IPS-NIHi7 (cell line): ENCODE measurements at regions not wholly inside any gene's neighbourhood (a gene's known extent, or its start where the extent isn't known, plus 50 kb on each side); places are given as distances from the start of the nearest gene placed in this dataset.

Experiments
- DNase-seq: peaks from one replicate; pipeline ENCODE4 v3.0.0; 2012; ENCODE audit warnings: mixed read lengths; ENCODE audit errors: extremely low spot score

DNA sequence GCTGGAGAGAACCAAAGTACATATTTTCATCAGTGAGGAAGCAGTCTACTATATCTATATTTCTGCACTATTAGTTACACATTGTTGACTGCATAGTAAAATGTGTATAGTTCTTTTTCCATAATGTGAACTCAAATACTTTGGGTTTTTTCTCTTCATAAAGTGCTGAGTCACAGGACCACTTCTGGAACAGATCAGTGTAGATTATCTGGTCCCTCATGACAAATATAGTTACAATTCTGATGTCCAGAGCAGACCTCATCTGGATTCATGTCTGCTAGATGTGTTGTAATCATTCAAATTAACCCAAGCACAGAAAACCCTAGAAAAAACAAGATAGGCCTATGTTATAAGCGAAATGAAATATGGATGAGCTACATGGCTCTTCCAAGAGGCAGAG is 171.4 kb downstream of the SUCLA2 start:
- no peak for DNase-seq

DNA sequence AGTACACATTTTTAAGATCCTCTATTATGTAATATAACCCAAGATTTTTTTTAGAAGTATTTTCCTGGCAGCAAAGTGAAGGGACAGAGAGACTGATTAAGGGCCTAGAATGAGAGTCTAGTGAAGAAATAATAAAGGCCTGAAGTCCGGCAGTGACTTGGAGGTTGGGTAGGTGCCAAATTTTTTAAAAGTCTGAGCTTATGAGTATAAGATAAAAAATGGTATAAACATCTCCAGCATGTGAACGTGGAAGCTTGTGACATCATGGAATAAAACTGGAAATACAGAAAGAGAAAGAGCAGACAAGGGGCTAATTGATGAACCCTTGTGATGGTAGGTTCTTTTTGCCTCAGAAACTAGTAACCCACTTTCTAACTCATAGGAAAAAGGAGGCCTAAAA is 174.6 kb downstream of the SUCLA2 start:
- DNase-seq, result no peak

DNA sequence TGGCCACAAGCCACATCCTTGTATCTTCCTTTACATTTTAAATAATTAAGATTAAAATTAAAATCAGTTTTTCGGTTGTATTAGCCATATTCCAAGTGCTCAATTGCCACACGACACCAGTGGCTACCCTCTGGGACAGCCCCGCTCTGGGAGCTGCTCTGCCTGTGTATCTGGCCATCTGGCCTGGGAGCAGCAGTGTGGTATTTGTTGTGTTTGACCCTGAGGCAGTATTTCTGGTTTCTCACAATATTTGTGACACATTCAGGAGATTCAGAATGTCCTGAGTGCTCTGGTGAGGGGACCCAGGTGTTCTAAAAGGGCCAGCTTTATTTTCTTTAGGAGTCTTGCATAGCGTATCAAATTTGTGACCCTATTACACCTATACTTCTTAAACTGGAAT is 179.0 kb downstream of the SUCLA2 start:
- DNase-seq, result no peak

DNA sequence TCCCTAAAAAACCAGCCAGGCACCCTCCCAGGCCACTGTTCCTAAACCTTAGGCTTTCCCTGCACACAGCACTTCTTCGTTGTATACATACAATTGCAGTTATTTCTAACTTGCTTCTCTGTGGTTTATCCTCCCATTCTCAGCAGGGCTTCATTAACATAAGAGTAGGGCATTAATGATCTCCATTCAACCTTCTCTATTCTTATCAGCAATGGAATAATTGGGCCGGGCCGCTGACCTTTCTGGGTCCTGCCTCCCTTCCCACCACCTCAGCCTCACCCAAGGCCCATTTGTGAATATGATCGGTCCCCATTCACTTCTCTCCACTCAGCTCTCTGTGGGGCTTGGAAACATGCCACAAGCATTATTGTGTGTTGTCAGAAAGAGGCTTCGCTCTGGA is 184.2 kb downstream of the SUCLA2 start:
- no peak for DNase-seq

DNA sequence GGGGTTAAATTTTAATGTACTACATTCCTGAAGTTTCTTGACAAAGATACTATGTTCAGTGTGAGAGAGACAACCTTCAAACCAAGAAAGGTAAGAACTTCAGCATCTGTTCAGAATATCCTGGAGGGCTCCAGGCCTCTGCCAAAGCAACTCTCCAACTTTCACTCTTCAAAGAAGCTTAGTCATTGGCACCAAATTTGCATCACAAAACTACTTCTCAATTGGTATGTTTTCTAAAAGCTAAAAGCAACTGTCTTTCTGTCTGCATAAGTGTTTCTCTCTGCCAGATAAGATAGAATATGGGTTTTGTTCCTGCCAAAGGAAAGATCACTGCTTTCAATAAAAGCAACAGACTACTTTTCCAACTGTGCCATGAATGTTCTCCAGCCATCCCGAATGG is 187.4 kb downstream of the SUCLA2 start:
- DNase-seq, result no peak

DNA sequence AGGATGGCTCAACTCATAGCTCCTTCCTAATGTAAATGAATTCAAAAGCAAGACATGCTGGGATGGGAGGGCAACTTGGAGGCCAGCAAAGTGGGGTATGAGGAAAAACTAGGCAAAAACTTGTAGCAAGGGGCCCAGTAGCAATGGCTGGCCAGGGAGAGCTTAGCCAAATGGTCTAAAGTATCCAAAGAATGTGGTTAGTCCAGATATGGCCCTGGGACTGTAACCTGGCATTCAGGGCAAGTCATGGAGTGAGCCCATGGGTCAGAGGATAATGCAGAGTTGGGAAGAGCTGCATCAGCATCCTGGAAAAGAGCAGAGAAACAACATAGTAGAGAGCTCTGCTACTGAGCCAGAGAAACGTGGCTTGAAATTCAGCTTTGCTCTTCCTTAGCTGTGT is 191.7 kb downstream of the SUCLA2 start:
- DNase-seq, result no peak

DNA sequence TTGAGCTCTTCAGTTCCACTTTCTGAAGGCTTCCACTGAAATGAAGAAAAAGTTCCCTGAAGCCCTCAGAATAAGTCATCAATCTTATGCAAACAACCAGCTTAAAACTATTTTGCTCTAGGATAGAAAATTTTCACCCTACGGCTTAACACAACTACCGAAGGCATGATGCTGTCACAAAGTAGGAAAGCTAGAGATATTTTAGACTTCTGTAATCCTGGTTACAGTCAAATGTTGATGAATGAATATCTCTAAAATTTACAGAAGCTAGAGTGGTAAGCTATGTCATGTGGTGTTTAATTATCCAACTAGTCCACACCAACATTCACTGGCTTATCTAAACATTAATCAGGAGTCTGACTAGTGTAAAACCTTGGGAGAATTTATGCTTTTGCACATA is 197.9 kb downstream of the SUCLA2 start:
- DNase-seq, result no peak

DNA sequence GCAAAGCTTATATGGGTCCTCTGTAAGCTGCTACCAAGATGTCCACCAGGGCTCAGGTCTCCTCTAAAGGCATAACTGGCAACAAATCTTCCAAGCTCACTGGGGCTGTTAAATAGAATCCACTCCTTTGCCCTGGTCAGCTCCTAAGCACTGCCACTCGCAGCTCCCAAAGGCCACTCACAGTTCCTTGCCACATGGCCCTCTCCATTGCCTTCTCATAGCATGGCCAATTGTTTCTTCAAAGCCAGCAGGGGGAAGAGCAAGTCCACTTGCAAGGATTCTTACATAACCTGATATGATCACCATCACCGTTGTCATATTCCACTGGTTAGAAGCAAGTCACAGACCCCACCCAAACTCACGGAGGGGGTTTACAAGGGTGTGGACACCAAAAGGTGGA is 199.5 kb downstream of the SUCLA2 start:
- no peak for DNase-seq

DNA sequence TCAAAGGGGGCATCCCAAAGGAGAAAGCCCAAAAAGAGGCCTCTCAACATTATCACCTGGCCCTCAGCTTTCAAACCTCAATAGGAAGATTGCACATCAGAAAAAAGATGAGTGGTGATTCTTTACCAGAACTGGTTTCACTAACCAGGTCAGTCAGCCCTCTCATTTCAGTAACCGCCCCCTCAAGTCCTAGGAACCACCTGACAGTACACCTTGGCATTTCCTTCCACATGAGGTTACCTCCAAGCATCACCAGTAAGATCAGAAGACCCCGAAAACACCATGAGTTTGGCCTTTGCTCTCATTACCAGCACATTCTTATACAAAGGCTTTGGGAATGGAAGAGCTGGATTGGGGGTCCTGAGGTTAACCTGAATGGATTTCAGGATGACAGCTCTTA is 200.5 kb downstream of the SUCLA2 start:
- no peak for DNase-seq

DNA sequence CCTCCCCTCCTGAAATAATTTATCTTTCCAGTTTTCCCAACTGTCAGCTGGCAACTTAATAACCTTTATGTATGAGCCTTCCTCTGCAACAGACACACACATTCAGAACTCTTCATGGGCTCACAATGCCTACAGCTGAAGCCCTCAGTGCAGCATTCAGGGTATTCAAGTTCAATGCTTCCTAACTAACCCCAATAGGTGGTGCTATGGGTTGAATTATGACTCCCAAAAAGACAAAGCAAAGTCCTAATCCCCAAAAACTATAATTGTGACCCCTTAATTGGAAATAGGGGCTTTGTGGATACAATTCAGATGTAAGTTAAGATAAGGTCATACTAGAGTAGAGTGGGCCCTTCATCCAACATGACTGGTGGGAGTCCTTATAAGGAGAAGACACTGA is 202.2 kb downstream of the SUCLA2 start:
- no peak for DNase-seq

DNA sequence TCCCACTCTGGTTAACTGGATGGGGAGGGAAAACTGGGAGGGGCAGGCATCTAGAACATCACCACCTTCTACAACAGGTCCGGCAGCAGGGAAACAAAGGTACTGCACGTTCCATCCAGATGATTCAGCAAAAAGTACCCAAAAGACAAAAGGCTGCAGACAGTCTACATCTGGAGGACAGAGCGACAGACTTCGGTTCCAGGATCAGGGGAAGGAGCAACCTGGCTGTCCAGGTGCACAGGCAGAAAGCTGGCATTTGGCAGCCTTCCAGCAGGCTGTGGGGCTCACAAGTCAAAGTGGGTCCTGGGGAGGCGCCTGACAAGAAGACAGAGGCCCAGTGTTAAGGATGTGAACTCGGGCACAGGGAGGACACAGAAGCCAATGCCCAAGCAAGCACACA is 202.9 kb downstream of the SUCLA2 start:
- no peak for DNase-seq

DNA sequence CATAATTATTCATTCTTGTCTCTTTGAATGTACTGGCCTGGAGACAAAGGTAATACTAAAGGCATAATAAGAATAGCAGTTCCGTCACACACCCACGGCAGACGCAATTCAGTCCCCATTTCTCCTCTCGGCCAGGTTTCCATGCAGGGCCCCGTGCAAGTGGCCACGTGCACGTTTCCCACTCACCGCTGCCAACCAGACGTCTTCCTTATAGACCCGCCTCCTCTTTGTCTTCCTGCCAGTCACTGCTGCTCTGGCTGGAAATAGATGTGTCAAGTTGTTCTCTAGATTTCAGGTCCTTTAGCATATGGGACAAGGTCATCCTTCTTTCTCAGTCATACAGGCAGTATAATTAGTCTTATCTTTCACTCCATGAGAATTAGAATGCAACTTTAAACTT is 204.3 kb downstream of the SUCLA2 start:
- DNase-seq, result no peak

DNA sequence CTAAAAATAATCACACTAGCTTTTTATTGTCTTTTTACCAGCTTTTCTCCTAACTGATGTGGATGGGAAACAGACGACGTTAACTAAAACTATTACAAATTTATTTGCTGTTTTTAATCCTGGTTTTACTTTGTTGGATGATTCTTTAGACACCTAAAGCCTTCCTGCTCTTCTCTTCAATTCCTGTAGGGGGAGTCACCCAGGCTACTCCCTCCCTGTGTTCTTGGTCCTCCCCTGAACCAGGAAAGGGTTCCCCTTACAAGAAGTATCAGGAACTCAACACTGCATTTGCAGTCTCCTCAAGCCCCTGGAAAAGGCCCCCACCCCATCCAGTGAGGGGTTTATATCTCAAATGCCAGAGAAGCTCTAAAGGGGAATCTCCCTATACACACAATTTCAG is 206.1 kb downstream of the SUCLA2 start:
- DNase-seq, result peak; percentile 65

DNA sequence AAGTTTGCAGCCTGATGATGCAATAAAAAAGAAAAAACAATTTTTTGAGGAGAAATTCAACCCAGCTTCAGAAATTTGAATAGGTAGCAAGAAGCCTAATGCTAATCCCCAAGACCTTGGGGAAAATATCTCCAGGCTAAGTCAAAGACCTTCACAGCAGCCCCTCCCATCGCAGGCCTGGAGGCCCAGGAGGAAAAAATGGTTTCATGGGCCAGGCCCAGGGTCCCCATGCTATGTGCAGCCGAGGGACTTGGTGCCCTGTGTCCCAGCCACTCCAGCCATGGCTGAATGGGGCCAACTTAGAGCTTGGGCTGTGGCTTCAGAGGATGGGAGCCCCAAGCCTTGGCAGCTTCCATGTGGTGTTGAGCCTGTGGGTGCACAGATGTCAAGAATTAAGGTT is 210.3 kb downstream of the SUCLA2 start:
- no peak for DNase-seq

DNA sequence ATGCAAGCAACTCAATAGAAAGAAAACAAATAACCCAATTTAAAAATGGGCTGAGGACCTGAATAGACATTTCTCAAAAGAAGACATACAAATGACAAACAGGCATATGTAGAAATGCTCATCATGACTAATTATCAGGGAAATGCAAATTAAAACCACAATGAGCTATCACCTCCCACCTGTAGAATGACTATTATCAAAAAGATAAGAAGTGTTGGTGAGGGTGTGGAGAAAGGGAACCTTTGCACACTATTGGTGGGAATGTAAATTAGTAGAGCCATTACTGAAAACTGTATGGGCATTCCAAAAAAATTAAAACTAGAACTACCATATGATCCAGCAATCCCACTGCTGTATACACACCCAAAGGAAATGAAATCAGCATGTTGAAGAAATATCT is 212.2 kb downstream of the SUCLA2 start:
- no peak for DNase-seq

DNA sequence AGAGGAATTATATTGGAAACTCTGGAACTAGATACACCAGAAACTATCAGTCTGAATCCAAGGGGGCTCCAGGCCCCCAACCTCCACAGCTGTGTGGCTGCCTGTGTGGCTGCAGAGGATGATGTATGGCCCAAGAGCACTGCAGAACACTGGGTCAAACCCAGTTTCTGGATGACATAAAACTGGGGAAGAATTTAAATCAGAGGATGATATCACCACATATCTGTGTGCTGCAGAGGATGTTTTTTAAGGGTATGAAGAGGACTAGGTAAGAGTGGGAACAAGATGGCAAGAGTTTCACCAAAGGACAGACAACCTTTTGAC is 226.4 kb downstream of the SUCLA2 start:
- DNase-seq, result no peak

DNA sequence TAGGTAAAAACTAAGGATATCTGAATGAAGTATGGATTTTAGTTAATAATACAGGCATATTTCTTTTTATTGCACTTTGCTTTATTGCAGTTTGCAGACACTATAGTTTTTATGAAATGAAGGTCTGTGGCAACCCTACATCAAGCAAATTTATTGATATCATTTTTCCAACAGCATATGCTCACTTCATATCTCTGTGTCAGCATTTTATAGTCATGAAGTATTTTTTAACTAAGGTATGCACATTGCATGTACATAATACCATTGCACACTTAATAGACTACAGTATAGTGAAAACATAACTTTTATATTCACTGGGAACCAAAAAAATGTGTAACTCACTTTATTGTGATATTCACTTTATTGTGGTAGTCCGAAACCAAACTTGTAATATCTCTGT is 236.3 kb downstream of the SUCLA2 start:
- DNase-seq, result no peak

DNA sequence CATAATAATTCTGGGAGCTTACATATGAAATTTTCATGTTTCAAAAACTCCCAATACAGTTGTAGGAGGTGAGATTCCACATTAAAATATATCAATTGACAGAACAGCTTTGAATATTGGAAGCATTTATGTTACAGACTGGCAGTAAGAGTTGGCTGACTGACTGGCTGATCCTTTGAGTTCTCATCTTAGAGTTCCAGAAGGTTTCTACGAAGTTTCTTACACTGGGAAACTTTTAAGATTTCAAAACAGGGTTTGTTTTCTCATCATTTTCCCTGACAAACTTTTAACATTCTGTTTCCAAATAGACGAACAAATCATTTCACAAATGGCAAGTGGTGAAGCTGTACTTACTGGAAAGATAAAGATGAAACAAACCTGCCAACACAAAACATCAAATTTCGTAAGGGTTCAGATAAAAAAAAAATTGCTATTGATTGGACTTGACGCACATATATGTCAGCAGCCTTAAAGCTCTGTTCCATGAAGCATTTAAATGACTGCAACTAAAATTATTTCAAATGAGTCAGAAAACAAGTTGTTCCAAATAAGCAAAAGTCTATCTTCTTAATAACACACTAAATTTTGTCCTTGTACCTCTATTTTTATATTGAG is 243.5 kb downstream of the SUCLA2 start:
- no peak for DNase-seq

DNA sequence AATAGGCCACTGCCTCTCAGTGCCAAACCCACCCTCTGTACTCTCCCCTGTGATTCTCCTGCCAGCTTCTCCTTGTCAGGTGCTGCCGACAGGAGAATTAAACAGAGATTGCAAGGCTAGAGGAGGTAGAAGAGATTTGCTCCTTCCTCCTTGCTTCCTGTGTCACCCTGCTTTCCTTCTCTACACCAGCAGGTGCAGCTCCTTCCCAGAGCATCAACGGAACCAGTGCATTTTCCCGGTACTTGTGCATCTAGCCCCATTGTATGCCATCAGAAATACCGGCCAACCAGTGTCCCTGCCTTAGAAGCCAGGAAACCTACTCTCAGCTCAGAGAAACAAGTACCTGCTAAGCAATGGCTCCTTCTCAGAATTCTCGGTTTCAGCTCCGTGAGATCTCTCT is 253.2 kb downstream of the SUCLA2 start:
- DNase-seq, result peak; percentile 20

DNA sequence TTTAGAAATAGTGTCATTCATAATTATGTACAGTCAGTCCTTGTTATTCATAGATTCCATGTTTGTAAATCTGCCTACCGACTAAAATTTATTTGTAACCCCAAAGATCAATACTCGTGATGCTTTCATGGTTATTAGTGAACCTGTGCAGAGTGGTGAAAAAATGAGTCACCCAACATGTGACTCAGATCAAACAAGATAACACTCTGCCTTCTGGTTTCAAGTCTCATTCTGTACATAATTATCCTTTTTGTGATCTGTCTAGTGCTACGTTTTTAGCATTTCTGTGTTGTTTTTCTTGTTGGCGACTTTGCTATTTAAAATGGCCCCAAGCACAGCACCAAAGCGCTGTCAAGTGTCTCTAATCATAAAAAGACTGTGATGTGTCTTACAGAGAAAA is 274.7 kb downstream of the SUCLA2 start:
- DNase-seq, result no peak

DNA sequence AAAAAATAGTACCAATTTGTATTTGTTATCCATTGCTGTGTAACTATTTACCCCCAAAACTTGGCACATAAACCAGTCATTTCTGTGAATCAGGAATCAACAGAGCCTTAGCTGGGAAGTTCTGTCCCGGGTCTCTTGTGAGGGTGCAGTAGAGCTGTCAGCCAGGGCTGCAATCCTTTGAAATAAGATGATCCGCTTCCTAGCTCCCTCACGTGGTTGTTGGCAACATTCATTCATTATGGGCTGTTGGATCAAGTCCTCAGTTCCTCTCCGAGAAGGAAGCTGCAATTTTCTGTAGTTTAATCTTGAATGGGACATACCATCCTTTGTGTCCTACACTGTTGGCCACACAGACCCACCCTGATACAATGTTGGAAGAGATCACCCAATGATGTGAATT is 277.2 kb downstream of the SUCLA2 start:
- DNase-seq, result peak; percentile 45

DNA sequence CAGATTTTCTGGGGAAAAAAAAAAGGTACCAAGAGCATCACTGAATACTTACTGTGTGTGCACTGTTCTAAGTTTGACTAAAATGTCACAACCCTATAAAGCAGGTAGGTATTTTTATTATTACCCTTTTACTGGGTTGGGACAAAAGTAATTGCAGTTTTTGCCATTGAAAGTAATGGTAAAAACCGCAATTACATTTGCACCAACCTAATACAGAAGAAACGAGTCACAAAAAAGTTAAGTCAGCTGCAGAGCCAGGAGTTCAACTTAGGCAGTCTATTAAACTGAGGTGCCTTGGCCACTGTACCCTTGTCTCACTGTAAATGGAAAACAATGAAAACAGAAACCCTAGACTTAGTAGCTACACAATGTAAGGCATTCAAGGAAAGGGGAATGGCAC is 281.9 kb downstream of the SUCLA2 start:
- DNase-seq, result no peak

DNA sequence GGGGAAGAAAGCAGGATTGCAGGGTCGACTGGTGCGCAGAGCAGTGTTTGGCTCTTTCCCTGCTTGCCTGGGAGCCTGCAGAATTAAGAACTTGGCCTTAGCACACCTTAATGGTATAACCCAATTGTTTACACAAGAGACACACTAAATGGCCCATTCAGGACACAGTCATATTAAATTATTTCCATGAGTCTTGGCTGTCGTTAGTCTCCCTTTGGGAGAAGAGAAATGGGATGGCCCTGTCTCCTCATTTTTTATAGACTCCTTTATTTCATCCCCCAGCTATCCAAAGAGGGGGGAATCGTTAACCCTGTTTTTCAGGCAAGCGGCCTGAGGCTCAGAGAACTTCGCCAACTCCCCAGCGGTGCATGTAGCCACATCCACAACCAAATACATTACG is 282.5 kb downstream of the SUCLA2 start:
- no peak for DNase-seq

DNA sequence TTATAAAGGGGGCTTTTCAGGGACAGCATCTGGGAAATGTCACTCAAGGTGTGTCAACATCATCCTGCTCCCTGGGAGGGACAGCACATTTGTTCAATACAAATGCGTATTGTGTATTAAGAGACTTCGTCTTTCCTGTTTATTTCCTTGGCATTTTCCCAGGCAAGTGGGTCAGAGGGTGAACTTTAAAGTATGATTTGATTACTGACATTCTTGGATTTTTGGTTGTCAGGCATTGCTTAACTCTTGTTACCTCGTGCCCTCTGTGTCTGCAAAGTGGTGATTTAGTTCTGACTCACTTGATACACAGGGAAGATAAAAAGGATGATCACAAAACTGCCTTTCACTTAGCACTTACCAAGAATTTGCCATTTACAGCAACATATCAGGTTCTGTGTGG is 292.7 kb downstream of the SUCLA2 start:
- no peak for DNase-seq

DNA sequence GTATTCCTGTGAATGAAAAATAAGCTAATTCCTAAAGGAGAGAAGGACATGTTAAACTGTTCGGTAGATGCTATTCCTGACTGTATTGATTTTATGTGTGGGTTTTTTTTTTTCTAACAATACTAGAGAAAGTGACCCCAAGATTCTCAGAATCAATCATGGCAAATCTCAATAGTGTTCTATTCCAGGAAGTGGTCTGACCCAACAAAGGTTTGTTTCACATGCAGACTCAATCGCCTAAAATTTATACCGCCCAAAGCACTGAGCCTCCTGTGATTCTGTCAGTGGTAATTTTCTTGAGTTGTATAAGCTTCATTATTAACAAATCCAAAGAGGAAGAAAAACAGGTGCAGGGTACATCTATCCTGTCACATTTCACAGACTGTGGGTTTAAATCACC is 293.7 kb downstream of the SUCLA2 start:
- no peak for DNase-seq
